AG10803 (cell line): ENCODE measurements at regions not wholly inside any gene's neighbourhood (a gene's known extent, or its start where the extent isn't known, plus 50 kb on each side); places are given as distances from the start of the nearest gene placed in this dataset.

Experiments
- DNase-seq: peaks from one replicate; pipeline ENCODE4 v3.0.0; 2010; ENCODE audit warnings: low read depth
- H3K4me3 ChIP-seq: 2 replicates; pipeline ENCODE4 v1.5.1; 2011; ENCODE audit warnings: mild to moderate bottlenecking, low read length, control low read depth
- TF ChIP-seq, protein P1 (sequence below): conservative IDR thresholded peaks from 2 replicates; pipeline ENCODE4 v1.5.1; 2011; ENCODE audit warnings: mild to moderate bottlenecking, low read length, control low read depth, inconsistent platforms

DNA sequence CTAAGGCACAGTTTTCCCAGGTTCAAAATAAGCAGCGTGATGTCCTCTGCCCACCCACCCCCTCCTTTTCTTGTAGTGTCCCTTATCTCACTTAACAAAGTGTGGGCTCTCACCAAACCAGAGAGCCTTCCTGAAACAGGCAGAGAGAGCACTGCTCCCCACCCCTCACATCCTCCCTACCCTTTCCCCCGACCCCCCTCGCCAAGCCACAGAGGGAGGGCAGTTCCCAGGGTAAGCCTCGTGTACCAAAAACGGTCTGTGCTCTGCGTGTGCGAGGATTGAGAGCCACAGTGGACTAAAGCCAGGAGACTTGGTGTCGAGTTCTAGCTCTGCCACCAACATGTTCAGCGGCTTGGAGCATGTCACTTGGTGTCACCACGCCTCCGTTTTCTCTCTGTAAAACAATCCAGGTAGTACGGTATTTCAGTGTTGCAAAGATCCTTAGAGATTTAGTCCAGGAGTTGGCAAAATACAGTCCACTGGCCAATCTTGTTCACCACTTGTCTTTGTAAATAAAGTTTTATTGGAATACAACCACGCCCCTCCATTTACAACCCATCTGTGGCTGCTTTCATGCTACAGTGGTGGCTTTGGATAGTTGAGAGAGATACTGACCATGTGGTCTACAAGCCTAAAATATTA, 249.9 kb downstream of the OPA1 start:
- TF ChIP-seq, protein P1, sequence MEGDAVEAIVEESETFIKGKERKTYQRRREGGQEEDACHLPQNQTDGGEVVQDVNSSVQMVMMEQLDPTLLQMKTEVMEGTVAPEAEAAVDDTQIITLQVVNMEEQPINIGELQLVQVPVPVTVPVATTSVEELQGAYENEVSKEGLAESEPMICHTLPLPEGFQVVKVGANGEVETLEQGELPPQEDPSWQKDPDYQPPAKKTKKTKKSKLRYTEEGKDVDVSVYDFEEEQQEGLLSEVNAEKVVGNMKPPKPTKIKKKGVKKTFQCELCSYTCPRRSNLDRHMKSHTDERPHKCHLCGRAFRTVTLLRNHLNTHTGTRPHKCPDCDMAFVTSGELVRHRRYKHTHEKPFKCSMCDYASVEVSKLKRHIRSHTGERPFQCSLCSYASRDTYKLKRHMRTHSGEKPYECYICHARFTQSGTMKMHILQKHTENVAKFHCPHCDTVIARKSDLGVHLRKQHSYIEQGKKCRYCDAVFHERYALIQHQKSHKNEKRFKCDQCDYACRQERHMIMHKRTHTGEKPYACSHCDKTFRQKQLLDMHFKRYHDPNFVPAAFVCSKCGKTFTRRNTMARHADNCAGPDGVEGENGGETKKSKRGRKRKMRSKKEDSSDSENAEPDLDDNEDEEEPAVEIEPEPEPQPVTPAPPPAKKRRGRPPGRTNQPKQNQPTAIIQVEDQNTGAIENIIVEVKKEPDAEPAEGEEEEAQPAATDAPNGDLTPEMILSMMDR, result no peak
- no peak for DNase-seq
- H3K4me3 ChIP-seq, result no peak overlapping the region

DNA sequence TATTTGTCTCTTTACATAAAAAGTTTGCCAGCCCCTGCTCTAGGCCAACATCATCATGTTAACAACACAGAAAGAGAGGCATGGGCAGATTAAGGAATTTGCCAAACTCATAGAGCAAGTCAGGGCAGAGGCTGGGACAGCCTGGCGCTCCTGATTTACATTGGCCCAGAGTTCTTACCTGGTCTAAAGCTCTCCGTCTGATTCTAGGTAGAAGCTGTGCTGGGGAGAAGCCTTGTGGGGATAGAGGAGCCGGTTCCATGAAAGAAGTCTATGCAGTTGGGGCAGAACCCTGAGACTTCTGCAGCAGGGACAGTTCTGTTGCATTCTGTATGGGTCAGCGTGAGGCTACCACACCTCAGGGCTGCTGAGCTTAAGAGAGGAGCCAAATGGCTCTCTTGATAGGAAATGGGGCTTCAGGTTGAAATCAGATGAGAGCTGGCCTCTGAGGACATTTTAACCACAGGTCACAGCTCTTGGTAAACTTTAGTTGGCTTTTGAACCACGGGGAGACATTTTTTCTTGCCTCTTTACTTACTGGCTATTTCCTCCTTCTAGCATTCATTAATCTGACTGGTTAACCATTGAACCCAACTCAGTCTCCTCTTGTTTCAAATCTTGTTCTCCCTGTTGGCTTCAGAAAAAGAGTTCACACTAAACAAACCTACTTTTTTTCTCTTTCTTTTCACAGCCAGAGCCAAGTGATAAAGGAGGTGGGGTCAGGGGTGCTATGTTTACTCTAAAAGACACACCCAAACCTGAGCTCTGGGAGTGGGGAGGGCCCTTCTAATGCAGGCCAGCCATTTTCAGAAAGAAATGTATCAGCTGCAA, 250.7 kb downstream of the OPA1 start:
- no peak overlapping the region for H3K4me3 ChIP-seq
- DNase-seq, result no peak
- TF ChIP-seq, protein P1, result no peak

DNA sequence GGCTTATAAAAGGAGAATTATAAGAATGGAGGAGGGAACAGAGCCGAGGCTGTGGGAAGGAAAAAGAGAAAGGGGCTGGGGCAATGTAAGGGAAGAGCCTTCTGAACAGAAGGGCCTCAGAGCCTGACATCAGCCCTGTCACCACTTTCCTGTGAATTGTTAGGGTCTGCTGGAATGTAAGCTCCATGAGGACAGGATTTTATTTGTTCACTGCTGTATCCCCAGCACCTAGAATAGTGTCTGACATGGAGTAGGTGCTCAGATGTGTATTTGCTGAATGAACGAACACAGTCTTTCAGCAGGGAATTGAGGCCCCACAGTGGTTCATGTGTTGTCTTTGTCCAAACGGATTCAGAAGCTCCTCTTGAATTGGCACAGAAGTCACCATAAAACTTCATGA, 251.5 kb downstream of the OPA1 start:
- H3K4me3 ChIP-seq, result no peak overlapping the region
- TF ChIP-seq, protein P1, result no peak
- DNase-seq, result no peak

DNA sequence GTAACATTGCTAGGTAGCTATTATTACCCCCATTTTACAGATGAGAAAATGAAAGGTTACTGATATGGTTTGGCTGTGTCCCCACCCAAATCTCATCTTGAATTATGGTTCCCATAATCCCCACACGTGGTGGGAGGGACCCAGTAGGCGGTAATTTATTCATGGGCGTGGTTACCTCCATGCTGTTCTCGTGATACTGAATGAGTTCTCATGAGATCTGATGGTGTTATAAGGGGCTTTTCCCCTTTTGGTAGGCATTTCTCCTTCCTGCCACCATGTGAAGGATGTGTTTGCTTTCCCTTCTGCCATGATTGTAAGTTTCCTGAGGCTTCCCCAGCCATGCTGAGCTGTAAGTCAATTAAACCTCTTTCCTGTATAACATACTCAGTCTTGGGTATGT, 252.1 kb downstream of the OPA1 start:
- TF ChIP-seq, protein P1, result no peak
- no peak for DNase-seq
- no peak overlapping the region for H3K4me3 ChIP-seq

DNA sequence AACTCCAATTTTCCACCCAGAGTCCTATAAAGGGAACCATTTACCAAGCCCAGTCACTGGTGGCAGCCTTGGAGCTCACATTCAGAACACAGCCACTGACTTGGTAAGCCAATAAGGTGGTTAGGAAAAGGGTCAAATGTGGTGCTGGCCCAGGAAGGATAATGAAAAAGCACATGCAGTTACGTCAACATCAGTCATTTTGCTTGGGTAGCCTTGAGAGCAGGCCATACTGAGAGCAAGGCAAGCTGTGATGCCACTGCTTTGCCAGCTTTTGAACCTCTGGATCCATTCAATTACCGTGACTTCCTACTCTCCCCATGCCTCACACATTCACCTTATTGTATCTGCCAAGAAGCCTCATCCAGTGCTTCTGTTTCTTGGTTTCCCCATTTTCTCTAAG, 253.6 kb downstream of the OPA1 start:
- no peak for DNase-seq
- TF ChIP-seq, protein P1, result no peak

DNA sequence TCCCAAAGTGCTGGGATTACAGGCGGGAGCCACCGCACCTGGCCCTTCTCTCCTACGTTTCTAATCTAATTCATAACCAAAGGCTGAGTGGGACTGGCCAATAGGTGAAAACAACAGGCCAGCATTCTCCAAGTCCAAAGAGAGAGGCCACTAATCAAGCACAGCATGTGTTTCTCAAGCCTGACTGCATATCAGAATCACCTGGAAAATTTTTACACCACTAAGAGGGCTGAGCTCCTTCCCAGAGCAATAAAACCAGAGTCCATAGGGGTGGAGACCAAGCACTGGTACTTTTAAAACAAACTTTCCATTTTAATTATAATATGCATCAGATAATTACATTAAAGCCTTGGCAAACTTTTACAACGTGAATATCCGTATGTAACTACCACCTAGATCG, 254.4 kb downstream of the OPA1 start:
- DNase-seq, result no peak
- TF ChIP-seq, protein P1, result no peak
- H3K4me3 ChIP-seq, result no peak overlapping the region

More for the DNA sequence above, 253.6 kb downstream of the OPA1 start:
- no peak overlapping the region for H3K4me3 ChIP-seq

DNA sequence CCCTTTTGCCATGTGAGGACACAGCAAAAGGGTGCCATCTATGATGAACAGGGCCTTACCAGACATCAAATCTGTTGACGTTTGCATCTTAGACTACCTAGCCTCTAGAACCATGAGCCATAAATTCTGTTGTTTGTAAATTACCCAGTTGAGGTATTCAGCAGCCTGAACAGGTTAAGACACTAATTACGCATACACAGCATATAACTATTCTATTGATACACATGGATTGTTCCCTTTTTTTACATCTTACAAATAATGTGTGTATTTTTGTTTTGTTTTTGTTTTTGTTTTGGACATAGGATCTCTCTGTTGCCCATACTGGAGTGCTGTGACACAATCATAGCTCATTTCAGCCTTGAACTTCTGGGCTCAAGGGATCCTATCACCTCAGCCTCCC, 255.5 kb downstream of the OPA1 start:
- DNase-seq, result no peak
- TF ChIP-seq, protein P1, result no peak
- no peak overlapping the region for H3K4me3 ChIP-seq
